ENCODE measurements at regions not wholly inside any gene's neighbourhood (a gene's known extent, or its start where the extent isn't known, plus 50 kb on each side); places are given as distances from the start of the nearest gene placed in this dataset.

GRCh38 chr2:187995556-187995955 lies 296.1 kb upstream of the GULP1 start:
- TF ChIP-seq, protein P1, sequence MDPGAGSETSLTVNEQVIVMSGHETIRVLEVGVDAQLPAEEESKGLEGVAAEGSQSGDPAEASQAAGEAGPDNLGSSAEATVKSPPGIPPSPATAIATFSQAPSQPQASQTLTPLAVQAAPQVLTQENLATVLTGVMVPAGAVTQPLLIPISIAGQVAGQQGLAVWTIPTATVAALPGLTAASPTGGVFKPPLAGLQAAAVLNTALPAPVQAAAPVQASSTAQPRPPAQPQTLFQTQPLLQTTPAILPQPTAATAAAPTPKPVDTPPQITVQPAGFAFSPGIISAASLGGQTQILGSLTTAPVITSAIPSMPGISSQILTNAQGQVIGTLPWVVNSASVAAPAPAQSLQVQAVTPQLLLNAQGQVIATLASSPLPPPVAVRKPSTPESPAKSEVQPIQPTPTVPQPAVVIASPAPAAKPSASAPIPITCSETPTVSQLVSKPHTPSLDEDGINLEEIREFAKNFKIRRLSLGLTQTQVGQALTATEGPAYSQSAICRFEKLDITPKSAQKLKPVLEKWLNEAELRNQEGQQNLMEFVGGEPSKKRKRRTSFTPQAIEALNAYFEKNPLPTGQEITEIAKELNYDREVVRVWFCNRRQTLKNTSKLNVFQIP (CRISPR knock-in tag; IDR thresholded peaks at IDR 0.05; ENCODE audit: borderline replicate concordance, low read depth), result no peak
- TF ChIP-seq BACH2 (CRISPR knock-in tag; IDR thresholded peaks at IDR 0.05; ENCODE audit: borderline replicate concordance), result no peak
- TF ChIP-seq ARNTL (CRISPR knock-in tag; IDR thresholded peaks at IDR 0.05; ENCODE audit: borderline replicate concordance, low read depth), result no peak
- TF ChIP-seq GLIS3 (CRISPR knock-in tag; IDR thresholded peaks at IDR 0.05), result no peak
- no peak for TF ChIP-seq PPARA (CRISPR knock-in tag; IDR thresholded peaks at IDR 0.05; ENCODE audit: borderline replicate concordance)
- TF ChIP-seq, protein P2, sequence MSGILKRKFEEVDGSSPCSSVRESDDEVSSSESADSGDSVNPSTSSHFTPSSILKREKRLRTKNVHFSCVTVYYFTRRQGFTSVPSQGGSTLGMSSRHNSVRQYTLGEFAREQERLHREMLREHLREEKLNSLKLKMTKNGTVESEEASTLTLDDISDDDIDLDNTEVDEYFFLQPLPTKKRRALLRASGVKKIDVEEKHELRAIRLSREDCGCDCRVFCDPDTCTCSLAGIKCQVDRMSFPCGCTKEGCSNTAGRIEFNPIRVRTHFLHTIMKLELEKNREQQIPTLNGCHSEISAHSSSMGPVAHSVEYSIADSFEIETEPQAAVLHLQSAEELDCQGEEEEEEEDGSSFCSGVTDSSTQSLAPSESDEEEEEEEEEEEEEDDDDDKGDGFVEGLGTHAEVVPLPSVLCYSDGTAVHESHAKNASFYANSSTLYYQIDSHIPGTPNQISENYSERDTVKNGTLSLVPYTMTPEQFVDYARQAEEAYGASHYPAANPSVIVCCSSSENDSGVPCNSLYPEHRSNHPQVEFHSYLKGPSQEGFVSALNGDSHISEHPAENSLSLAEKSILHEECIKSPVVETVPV (CRISPR knock-in tag; IDR thresholded peaks at IDR 0.05), result no peak
- no peak for TF ChIP-seq TCF4 (CRISPR knock-in tag; IDR thresholded peaks at IDR 0.05; ENCODE audit: borderline replicate concordance)
- TF ChIP-seq ZNF8 (CRISPR knock-in tag; IDR thresholded peaks at IDR 0.05), result no peak
- no peak for TF ChIP-seq ZC3H10 (CRISPR knock-in tag; IDR thresholded peaks at IDR 0.05)
- no peak for TF ChIP-seq ISL1 (CRISPR knock-in tag; IDR thresholded peaks at IDR 0.05)
- no peak for TF ChIP-seq OSR1 (CRISPR knock-in tag; IDR thresholded peaks at IDR 0.05)
- TF ChIP-seq, protein P3, sequence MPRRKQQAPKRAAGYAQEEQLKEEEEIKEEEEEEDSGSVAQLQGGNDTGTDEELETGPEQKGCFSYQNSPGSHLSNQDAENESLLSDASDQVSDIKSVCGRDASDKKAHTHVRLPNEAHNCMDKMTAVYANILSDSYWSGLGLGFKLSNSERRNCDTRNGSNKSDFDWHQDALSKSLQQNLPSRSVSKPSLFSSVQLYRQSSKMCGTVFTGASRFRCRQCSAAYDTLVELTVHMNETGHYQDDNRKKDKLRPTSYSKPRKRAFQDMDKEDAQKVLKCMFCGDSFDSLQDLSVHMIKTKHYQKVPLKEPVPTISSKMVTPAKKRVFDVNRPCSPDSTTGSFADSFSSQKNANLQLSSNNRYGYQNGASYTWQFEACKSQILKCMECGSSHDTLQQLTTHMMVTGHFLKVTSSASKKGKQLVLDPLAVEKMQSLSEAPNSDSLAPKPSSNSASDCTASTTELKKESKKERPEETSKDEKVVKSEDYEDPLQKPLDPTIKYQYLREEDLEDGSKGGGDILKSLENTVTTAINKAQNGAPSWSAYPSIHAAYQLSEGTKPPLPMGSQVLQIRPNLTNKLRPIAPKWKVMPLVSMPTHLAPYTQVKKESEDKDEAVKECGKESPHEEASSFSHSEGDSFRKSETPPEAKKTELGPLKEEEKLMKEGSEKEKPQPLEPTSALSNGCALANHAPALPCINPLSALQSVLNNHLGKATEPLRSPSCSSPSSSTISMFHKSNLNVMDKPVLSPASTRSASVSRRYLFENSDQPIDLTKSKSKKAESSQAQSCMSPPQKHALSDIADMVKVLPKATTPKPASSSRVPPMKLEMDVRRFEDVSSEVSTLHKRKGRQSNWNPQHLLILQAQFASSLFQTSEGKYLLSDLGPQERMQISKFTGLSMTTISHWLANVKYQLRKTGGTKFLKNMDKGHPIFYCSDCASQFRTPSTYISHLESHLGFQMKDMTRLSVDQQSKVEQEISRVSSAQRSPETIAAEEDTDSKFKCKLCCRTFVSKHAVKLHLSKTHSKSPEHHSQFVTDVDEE (CRISPR knock-in tag; IDR thresholded peaks at IDR 0.05), result no peak
- TF ChIP-seq ZFP30 (CRISPR knock-in tag; IDR thresholded peaks at IDR 0.05), result no peak
- no peak for TF ChIP-seq SNAI2 (CRISPR knock-in tag; IDR thresholded peaks at IDR 0.05)
- TF ChIP-seq CSDC2 (CRISPR knock-in tag; IDR thresholded peaks at IDR 0.05), result no peak
- ATAC-seq, result no peak

DNA sequence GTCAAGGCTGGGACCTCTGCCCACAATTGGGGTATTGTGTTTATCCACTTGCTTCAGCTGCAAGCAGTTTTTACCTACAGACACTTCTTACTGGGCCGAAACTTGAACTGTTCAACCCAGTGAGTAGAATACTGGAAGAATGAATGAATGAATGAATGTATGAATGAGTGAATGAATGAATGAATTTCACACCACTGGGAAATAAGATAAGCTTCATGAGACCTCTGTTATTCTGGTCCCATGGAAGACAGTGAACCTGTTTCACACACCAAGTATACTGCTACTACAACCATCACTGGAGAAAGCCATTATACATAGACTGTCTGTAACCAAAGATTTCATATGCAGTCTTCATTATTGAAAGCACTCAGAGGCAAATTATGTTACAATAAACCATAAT lies 295.0 kb upstream of the GULP1 start:
- ATAC-seq, result no peak
- TF ChIP-seq OSR1 (CRISPR knock-in tag; IDR thresholded peaks at IDR 0.05), result no peak
- TF ChIP-seq, protein P1 (CRISPR knock-in tag; IDR thresholded peaks at IDR 0.05; ENCODE audit: borderline replicate concordance, low read depth), result no peak
- no peak for TF ChIP-seq ARNTL (CRISPR knock-in tag; IDR thresholded peaks at IDR 0.05; ENCODE audit: borderline replicate concordance, low read depth)
- TF ChIP-seq, protein P4, sequence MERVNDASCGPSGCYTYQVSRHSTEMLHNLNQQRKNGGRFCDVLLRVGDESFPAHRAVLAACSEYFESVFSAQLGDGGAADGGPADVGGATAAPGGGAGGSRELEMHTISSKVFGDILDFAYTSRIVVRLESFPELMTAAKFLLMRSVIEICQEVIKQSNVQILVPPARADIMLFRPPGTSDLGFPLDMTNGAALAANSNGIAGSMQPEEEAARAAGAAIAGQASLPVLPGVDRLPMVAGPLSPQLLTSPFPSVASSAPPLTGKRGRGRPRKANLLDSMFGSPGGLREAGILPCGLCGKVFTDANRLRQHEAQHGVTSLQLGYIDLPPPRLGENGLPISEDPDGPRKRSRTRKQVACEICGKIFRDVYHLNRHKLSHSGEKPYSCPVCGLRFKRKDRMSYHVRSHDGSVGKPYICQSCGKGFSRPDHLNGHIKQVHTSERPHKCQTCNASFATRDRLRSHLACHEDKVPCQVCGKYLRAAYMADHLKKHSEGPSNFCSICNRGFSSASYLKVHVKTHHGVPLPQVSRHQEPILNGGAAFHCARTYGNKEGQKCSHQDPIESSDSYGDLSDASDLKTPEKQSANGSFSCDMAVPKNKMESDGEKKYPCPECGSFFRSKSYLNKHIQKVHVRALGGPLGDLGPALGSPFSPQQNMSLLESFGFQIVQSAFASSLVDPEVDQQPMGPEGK (CRISPR knock-in tag; IDR thresholded peaks at IDR 0.05; ENCODE audit: borderline replicate concordance), result no peak
- no peak for TF ChIP-seq CSDC2 (CRISPR knock-in tag; IDR thresholded peaks at IDR 0.05)
- TF ChIP-seq ZFP3 (CRISPR knock-in tag; IDR thresholded peaks at IDR 0.05), result no peak
- no peak for TF ChIP-seq TOX (CRISPR knock-in tag; IDR thresholded peaks at IDR 0.05; ENCODE audit: borderline replicate concordance)
- no peak for TF ChIP-seq ZNF565 (CRISPR knock-in tag; conservative IDR thresholded peaks at IDR 0.05; ENCODE audit: low read depth)
- TF ChIP-seq GLIS3 (CRISPR knock-in tag; IDR thresholded peaks at IDR 0.05), result no peak
- TF ChIP-seq ESRRG (CRISPR knock-in tag; IDR thresholded peaks at IDR 0.05), result no peak
- TF ChIP-seq SNAI2 (CRISPR knock-in tag; IDR thresholded peaks at IDR 0.05), result no peak
- TF ChIP-seq ISL1 (CRISPR knock-in tag; IDR thresholded peaks at IDR 0.05), result no peak

DNA sequence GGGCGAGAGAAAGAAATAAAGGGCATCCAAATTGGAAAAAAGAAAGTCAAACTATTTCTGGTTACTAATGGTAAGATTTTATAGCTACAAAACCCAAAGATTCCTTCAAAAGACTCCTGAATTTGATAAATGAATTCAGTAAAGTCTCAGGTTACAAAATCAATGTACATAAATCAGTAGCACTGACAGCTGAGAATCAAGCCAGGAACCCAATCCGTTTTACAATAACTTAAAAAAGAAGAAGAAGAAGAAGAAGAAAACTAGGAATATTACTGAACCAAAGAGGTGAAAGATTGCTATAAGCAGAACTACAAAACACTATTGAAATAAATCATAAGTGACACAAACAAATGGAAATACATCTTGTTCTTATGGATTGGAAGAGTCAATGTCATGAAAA lies 291.5 kb upstream of the GULP1 start:
- no peak for ATAC-seq
- no peak for TF ChIP-seq ZFP30 (CRISPR knock-in tag; IDR thresholded peaks at IDR 0.05)
- no peak for TF ChIP-seq TCF4 (CRISPR knock-in tag; IDR thresholded peaks at IDR 0.05; ENCODE audit: borderline replicate concordance)
- no peak for TF ChIP-seq GLIS3 (CRISPR knock-in tag; IDR thresholded peaks at IDR 0.05)
- TF ChIP-seq TOX (CRISPR knock-in tag; IDR thresholded peaks at IDR 0.05; ENCODE audit: borderline replicate concordance), result no peak
- TF ChIP-seq ESRRG (CRISPR knock-in tag; IDR thresholded peaks at IDR 0.05), result no peak
- no peak for TF ChIP-seq ZFP3 (CRISPR knock-in tag; IDR thresholded peaks at IDR 0.05)
- TF ChIP-seq ZC3H10 (CRISPR knock-in tag; IDR thresholded peaks at IDR 0.05), result no peak
- TF ChIP-seq, protein P1 (CRISPR knock-in tag; IDR thresholded peaks at IDR 0.05; ENCODE audit: borderline replicate concordance, low read depth), result no peak
- TF ChIP-seq, protein P5, sequence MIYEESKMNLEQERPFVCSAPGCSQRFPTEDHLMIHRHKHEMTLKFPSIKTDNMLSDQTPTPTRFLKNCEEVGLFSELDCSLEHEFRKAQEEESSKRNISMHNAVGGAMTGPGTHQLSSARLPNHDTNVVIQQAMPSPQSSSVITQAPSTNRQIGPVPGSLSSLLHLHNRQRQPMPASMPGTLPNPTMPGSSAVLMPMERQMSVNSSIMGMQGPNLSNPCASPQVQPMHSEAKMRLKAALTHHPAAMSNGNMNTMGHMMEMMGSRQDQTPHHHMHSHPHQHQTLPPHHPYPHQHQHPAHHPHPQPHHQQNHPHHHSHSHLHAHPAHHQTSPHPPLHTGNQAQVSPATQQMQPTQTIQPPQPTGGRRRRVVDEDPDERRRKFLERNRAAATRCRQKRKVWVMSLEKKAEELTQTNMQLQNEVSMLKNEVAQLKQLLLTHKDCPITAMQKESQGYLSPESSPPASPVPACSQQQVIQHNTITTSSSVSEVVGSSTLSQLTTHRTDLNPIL (CRISPR knock-in tag; IDR thresholded peaks at IDR 0.05; ENCODE audit: low read depth), result no peak
- no peak for TF ChIP-seq ZNF565 (CRISPR knock-in tag; conservative IDR thresholded peaks at IDR 0.05; ENCODE audit: low read depth)

Data from SK-N-SH treated with all-trans-retinoic acid at 6 μM for 48 hours (cell line).